ACHN (cell line): ENCODE measurements at regions not wholly inside any gene's neighbourhood (a gene's known extent, or its start where the extent isn't known, plus 50 kb on each side); places are given as distances from the start of the nearest gene placed in this dataset.

Experiments
- DNase-seq: peaks from one replicate; pipeline ENCODE4 v3.0.0-alpha.2; 2015
- in situ Hi-C: cut with HindIII; loops from 2 replicates; pipeline ENCODE4 v1.10.0; 2017; ENCODE audit warnings: low sequenced_read_pairs, low pct_ligation_motif_present, low pct_unique_long_range_greater_than_20kb

GRCh38 chr7:152998420-152998819 is 238.9 kb downstream of the ACTR3B start:
- DNase-seq: no peak
- in situ Hi-C loops: no loop called here

DNA sequence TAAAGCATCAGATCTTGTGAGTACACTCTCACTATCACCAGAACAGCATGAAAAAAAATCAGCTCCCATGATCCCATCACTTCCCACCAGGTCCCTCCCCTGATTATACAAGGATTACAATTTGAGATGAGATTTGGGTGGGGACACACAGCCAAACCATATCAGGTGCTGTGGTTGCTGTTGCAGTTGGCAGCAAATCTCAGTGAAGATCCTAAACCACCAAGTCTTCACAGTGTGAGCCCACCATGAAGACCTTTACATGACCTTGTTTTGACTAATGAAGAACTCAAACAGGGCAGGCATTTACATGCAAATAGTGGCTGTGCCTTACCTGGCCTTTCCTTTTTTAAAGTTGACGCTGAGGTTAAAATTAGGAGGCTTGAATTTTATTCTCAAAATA is 242.6 kb downstream of the ACTR3B start:
- in situ Hi-C loops: no loop called here
- no peak for DNase-seq

- no peak for DNase-seq
- in situ Hi-C loops: no loop called here
These were observed 243.0 kb downstream of the ACTR3B start for GRCh38 chr7:153002572-153002971.

DNA sequence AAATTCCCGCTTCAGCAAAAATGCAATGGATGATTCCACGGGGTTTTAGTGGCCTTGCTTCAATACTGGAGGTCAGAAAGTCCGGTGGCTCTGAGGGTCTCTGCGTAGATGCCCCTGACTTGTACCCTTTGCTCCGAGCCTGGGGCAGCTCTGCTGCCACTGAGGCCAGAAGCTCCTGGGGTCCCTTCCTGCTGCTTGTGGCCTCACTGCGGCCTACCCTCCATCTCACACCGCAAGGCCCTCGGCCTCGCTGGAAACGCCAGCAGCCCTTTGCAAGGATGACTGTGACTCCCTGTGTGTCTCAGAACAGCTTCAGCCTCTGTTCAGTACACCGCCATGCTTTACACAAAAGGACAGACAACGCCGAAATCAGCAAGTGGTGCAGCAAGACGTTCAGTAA is 244.8 kb downstream of the ACTR3B start:
- DNase-seq: no peak
- in situ Hi-C loops: no loop called here

DNA sequence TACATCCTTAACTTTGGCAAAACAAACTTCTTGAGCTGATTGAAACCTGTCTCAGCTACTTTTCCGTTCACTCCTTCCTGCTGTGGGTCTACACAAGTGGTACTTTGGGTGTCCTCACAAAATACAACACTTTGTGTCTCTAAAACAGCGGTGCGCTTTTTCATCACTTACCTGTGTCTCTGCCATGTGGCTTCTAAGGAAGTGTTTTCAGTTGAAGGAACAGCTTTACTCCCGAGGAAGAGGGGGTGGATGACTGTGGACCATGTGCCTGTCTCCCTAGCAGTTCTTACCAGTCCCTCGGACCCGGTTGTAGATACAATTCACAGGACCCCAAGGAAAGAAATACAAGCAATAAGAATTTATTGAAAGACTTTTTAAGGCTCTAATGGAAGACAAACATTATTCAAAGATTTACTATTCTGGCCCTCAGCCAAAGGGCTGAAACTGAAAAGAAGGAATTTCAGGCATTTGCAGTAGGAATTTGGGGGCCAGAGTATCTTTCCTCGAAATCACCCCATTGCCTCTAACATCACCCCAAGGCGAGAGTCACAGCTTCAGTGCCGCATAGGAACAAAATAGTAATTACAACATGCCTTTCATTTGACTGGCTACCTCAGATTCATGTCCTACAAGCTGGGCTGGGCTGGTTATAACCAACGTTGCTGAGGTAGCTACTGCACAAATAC is 246.3 kb downstream of the ACTR3B start:
- no peak for DNase-seq
- in situ Hi-C loops: no loop called here

- DNase-seq: no peak
- in situ Hi-C loops: no loop called here
These were observed 246.9 kb downstream of the ACTR3B start for GRCh38 chr7:153006452-153006851.

DNA sequence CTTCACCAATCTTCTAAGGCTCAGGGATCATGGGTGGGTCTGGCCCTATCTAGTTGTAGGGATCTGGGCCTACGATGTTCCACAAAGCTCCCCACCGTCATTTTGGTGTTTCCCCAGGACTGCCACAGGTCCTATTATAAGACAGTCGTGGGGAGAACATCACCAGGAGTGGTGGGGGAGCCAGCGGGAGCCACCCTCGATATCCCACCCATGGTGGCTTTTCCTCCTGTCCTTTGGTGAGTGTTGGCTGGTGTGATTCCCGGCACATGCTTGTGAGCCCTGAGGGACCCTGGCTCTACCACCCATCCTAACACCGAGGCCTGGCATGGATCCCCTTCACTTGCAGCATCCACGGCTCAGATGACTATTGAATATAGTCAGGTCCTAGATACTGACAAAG is 247.4 kb downstream of the ACTR3B start:
- no peak for DNase-seq
- in situ Hi-C loops: no loop called here

GRCh38 chr7:153010416-153010815 is 250.9 kb downstream of the ACTR3B start:
- no peak for DNase-seq
- in situ Hi-C loops: no loop called here

- in situ Hi-C loops: no loop called here
- no peak for DNase-seq
These were observed 252.7 kb downstream of the ACTR3B start for GRCh38 chr7:153012203-153012602.

DNA sequence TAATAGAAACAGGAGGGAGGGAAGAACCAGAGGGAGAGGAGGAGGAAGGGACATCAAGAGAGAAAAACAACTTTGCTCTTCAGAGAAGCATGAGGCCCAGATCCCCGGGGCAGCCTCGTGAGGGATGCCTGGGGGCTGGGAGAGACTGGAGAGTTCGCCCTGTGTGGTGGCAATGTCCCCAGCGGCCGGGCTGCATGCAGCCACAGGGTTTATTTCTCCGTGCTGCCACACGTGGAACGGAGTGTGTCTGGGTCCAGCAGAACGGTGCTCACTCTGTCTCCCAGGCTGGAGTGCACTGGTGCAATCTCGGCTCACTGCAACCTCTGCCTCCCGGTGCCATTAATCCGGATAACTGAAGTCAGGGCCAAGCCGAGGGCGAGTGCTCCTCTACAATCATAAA is 257.7 kb downstream of the ACTR3B start:
- no peak for DNase-seq
- in situ Hi-C loops: no loop called here

DNA sequence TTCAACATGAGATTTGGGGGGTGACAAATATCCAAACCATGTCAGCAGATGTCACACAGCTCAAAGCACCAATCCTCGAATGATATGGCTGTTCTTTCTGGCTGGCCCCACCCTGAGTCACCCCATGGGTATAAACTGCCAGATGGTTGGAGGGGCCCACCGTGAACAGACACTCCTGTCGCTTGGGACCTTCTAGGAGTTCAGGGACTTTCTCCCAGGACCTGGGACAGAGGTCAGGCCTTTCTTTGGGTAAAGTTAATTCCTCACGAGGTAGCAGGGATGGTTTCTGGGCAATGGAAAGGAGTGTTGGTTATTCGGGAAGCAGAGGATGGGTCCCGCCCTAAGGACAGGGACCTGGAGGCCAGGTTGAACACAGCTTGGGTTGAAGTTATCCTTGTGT is 262.0 kb downstream of the ACTR3B start:
- DNase-seq: no peak
- in situ Hi-C loops: no loop called here

GRCh38 chr7:153022475-153023193 is 263.1 kb downstream of the ACTR3B start:
- no peak for DNase-seq
- in situ Hi-C loops: no loop called here

DNA sequence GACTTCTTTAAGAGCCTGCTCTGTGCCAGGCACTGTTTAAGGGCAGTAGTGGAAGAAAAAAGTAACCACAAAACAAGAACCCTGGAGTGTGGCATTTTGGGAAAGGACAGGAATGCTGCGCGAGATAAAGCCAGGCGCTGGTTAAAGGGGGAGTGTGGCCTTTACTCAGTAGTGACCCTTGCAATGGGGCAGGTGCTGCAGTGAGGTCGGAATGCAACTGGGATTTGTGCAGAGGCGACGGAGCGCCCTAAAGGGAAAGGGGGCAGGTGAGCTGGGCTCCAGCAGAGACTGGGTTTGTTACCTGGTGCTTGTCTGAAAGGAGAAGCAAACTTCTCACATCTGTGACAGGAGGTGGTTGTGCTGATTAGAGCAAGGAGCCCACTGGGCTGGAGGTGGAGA is 263.6 kb downstream of the ACTR3B start:
- DNase-seq: no peak
- in situ Hi-C loops: no loop called here

GRCh38 chr7:153027210-153027609 is 267.7 kb downstream of the ACTR3B start:
- no peak for DNase-seq
- in situ Hi-C loops: no loop called here

DNA sequence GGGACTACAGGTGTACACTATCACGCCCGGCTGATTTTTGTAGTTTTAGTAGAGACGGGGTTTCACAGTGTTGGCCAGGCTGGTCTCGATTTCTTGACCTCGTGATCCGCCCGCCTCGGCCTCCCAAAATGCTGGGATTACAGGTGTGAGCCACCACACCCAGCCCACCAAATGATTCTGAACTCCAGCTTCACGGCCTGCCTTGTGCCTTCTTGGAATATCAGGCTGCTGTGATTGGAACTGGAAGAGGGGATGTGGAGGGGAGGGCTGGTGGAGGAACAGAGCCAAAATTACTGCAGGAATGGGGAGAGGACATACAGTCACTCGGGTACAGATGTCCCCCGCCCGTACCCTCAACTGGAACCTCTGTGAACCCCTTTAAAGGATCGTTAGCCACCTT is 268.4 kb downstream of the ACTR3B start:
- in situ Hi-C loops: no loop called here
- DNase-seq: no peak

DNA sequence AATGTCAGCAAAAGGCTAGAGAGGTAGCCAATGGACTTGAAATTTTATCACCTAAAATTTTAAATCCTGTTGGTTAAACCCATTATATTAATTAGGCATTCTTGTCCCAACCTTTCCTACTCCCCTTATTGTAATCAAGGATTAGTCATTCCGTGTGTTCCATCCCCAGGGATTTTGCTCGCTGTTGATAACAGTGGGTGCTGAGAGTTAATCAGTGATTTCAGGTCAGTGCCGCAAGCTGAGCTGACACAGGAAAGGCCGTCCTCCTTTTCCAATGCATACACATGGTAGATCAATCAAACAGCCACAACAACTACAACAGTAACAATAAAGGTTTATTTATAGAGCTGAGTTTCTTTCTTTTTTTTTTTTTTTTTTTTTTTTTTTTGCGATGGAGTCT is 271.4 kb downstream of the ACTR3B start:
- in situ Hi-C loops: no loop called here
- DNase-seq: no peak

- in situ Hi-C loops: no loop called here
- no peak for DNase-seq
These were observed 275.2 kb downstream of the ACTR3B start for GRCh38 chr7:153034791-153035190.

GRCh38 chr7:153036396-153037063 is 277.0 kb downstream of the ACTR3B start:
- in situ Hi-C loops: no loop called here
- no peak for DNase-seq

GRCh38 chr7:153043440-153043839 is 283.9 kb downstream of the ACTR3B start:
- in situ Hi-C loops: no loop called here
- no peak for DNase-seq

DNA sequence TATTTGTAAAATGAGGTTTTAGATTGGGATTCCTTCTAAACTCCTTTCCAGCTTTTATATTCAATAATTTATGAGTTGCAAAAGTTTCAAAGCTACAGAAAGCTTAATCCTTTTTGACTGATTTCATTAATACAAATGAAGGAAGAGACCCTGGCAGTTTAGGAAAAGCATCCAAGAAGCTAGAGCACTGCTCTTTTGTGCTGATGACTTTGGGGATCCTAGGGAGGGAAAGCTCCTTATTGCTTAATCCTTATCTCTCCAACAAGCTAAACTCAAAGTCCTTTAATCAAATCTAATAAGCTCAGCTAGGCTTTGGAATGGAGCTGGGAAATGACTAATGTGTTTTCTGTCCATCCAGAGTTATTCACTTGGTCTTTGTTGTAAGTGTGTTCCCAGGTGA is 285.4 kb downstream of the ACTR3B start:
- in situ Hi-C loops: no loop called here
- DNase-seq: no peak
